CD4-positive, alpha-beta T cell (primary cell): ENCODE measurements at regions not wholly inside any gene's neighbourhood (a gene's known extent, or its start where the extent isn't known, plus 50 kb on each side); places are given as distances from the start of the nearest gene placed in this dataset.

Experiments used
- ATAC-seq: fragments of 200-7000 bp; cut with Tn5 transposase; one replicate; pipeline ENCODE4 v1.10.0; 2022; ENCODE audit warnings: mild to moderate bottlenecking; ENCODE audit not compliant: poor library complexity
- CTCF ChIA-PET: fragments of 350-600 bp; sonication (Branson Sonifier 250); formaldehyde crosslinking; loops from one replicate; lab custom pipeline; 2021; ENCODE audit warnings: antibody characterized with exemption, inconsistent platforms; lab: Charles Lee
- POLR2A ChIA-PET: fragments of 350-600 bp; sonication (Branson Sonifier 250); formaldehyde crosslinking; loops from one replicate; lab custom pipeline; 2021; ENCODE audit warnings: antibody characterized with exemption, inconsistent platforms; lab: Charles Lee
- DNase-seq, 14 experiments: peaks; one replicate each; pipeline ENCODE4 v3.0.0-alpha.2; 2013 to 2020; ENCODE audit warnings: mixed read lengths in 2 of 14
- H3K27ac ChIP-seq, 2 donors: one replicate each; pipeline versions ENCODE4 v1.5.1 to v1.7.0; 2013; ENCODE audit warnings: low read length in 2 of 2, low read depth in 1 of 2, mild to moderate bottlenecking in 1 of 2
- H3K27me3 ChIP-seq, 2 experiments: 1 replicate in 1 of 2; 2 replicates in 1 of 2; pipeline versions ENCODE4 v1.6.1 to v1.7.0; 2013; ENCODE audit warnings: low read length in 2 of 2, control low read depth in 1 of 2, mild to moderate bottlenecking in 1 of 2, moderate library complexity in 1 of 2; ENCODE audit not compliant: insufficient read depth in 2 of 2, control insufficient read depth in 1 of 2
- H3K36me3 ChIP-seq: one replicate; pipeline ENCODE4 v1.6.1; 2013; ENCODE audit warnings: low read length, control low read depth; ENCODE audit not compliant: insufficient read depth
- H3K4me1 ChIP-seq: one replicate; pipeline ENCODE4 v1.6.1; 2013; ENCODE audit warnings: low read length, control low read depth; ENCODE audit not compliant: insufficient read depth
- H3K4me3 ChIP-seq: one replicate; pipeline ENCODE4 v1.5.1; 2013; ENCODE audit warnings: mild to moderate bottlenecking, low read length, moderate library complexity
- H3K9me3 ChIP-seq, 2 experiments: 1 replicate in 1 of 2; 2 replicates in 1 of 2; pipeline versions ENCODE4 v1.6.1 to v1.7.0; 2013; ENCODE audit warnings: low read length in 2 of 2, mild to moderate bottlenecking in 2 of 2, control low read depth in 1 of 2, moderate library complexity in 1 of 2; ENCODE audit not compliant: control insufficient read depth in 1 of 2, insufficient read depth in 1 of 2
- H3K27ac Mint-ChIP-seq: one replicate; pipeline ENCODE4 v1.8.0; 2020; ENCODE audit warnings: mixed read lengths
- H3K27me3 Mint-ChIP-seq: one replicate; pipeline ENCODE4 v1.8.0; 2021; ENCODE audit warnings: mixed read lengths
- H3K36me3 Mint-ChIP-seq: one replicate; pipeline ENCODE4 v1.8.0; 2021; ENCODE audit warnings: low read depth, mixed read lengths
- H3K4me1 Mint-ChIP-seq: one replicate; pipeline ENCODE4 v1.8.0; 2021; ENCODE audit warnings: low read depth, mixed read lengths
- H3K4me3 Mint-ChIP-seq: one replicate; pipeline ENCODE4 v1.8.0; 2020; ENCODE audit warnings: mild to moderate bottlenecking, mixed read lengths
- H3K9me3 Mint-ChIP-seq: one replicate; pipeline ENCODE4 v1.8.0; 2020; ENCODE audit warnings: mixed read lengths
- intact Hi-C, 2 experiments: fragments of 100-400 bp; cut with DNase I in 1 of 2; cut with micrococcal nuclease in 1 of 2; formaldehyde crosslinking; loops; one replicate each; pipeline versions ENCODE4 v1.15.1 to v1.9.0; 2023 to 2025; cut with DNase I, micrococcal nuclease
- TF ChIP-seq, protein P1 (sequence below): fragments of 200-600 bp; IDR thresholded peaks from one replicate; pipeline ENCODE4 v1.8.0; 2022; ENCODE audit warnings: antibody characterized with exemption, mild to moderate bottlenecking

DNA sequence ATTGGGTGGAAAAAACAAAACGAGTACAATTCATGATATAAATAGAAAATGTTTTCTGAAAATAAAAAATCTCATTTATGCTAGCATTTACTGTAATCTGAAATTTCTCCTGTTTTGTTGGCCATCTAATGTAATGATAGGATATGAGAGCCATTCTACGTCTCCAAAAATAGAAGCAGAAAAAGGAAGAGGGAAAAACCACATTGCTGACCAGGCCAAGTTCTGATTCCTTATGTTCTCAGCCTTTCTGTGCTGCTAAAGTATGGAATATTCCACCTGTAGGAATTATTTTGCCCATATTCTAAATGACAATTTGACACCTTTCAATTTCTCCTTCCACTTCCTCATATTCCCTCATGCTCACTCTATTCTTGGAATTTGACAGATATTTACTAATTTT, 110.2 kb downstream of the TBXT start:
- Histone ChIP-seq H3K4me1 (no peaks in the 10 kb centered on the region), H3K27me3 (no peaks in the 10 kb centered on the region), H3K4me3 (no peak overlapping the region), H3K36me3 (no peaks in the 10 kb centered on the region), H3K27ac (no peak overlapping the region), H3K9me3 (peaks cover 6 to 10% of the 10 kb centered on the region in 2 experiments)
- Mint-ChIP-seq H3K27ac (no peak overlapping the region), H3K4me1 (no peaks in the 10 kb centered on the region), H3K27me3 (peaks cover 17% of the 10 kb centered on the region), H3K36me3 (no peaks in the 10 kb centered on the region), H3K9me3 (peaks cover 24% of the 10 kb centered on the region), H3K4me3 (no peak overlapping the region)
- POLR2A ChIA-PET = no interaction called here
- no peak for ATAC-seq
- CTCF ChIA-PET = no interaction called here
- no peak for DNase-seq
- TF ChIP-seq, protein P1, sequence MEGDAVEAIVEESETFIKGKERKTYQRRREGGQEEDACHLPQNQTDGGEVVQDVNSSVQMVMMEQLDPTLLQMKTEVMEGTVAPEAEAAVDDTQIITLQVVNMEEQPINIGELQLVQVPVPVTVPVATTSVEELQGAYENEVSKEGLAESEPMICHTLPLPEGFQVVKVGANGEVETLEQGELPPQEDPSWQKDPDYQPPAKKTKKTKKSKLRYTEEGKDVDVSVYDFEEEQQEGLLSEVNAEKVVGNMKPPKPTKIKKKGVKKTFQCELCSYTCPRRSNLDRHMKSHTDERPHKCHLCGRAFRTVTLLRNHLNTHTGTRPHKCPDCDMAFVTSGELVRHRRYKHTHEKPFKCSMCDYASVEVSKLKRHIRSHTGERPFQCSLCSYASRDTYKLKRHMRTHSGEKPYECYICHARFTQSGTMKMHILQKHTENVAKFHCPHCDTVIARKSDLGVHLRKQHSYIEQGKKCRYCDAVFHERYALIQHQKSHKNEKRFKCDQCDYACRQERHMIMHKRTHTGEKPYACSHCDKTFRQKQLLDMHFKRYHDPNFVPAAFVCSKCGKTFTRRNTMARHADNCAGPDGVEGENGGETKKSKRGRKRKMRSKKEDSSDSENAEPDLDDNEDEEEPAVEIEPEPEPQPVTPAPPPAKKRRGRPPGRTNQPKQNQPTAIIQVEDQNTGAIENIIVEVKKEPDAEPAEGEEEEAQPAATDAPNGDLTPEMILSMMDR = no peak
- intact Hi-C loops = no loop called here

DNA sequence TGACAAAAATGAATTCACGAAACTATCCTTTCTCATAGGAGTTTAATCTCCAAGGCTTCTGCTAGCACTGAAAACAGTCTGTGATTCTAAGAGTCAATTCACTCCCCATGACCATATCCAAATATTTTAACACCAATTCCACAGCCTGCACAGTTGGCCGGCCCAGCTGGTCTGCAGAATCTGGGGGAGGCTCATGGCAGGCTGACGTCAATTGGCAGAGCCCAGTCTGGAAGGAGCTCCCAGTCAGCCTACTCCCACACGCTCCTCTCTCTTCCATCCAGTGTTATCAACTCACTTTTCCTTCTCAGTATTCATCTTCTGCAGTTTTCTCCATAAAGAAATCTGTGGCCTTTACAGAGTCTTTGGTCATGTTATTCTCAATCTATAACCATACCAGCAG, 111.0 kb downstream of the TBXT start:
- Histone ChIP-seq H3K27ac (no peak overlapping the region), H3K27me3 (no peaks in the 10 kb centered on the region), H3K4me1 (no peaks in the 10 kb centered on the region), H3K9me3 (peaks cover 6 to 14% of the 10 kb centered on the region in 2 experiments), H3K36me3 (no peaks in the 10 kb centered on the region), H3K4me3 (no peak overlapping the region)
- no peaks in the 10 kb centered on the region for H3K36me3 Mint-ChIP-seq
- ATAC-seq = no peak
- H3K4me3 Mint-ChIP-seq = no peak overlapping the region
- TF ChIP-seq, protein P1 = no peak
- DNase-seq = no peak
- peaks cover 11% of the 10 kb centered on the region for H3K27me3 Mint-ChIP-seq
- peaks cover 29% of the 10 kb centered on the region for H3K9me3 Mint-ChIP-seq
- no peak overlapping the region for H3K27ac Mint-ChIP-seq
- H3K4me1 Mint-ChIP-seq = no peaks in the 10 kb centered on the region
- POLR2A ChIA-PET = no interaction called here
- intact Hi-C loops = no loop called here
- CTCF ChIA-PET = no interaction called here

DNA sequence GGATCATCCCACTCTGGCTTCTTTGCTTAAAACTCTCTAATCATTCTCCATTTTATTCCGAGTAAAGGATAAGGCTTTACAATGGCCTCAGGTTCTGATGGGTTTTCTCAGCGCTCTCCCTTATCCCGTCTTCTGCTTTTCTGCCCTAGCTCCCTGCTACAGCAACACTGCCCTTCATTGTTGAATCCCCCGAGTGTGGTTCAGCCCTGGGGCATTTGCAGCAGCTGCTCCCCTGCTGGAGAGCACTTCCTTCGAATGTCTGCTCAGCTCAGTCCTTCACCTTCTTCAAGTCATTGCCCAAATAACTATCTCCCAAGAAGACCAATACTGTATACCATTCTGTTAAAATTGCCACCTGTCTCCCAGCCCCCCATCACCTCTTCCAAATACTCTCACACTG, 111.8 kb downstream of the TBXT start:
- H3K36me3 Mint-ChIP-seq = no peaks in the 10 kb centered on the region
- Histone ChIP-seq H3K9me3 (peaks cover 6 to 14% of the 10 kb centered on the region in 2 experiments), H3K27me3 (no peaks in the 10 kb centered on the region), H3K27ac (no peak overlapping the region), H3K4me3 (no peak overlapping the region), H3K4me1 (no peaks in the 10 kb centered on the region), H3K36me3 (no peaks in the 10 kb centered on the region)
- H3K4me1 Mint-ChIP-seq = no peaks in the 10 kb centered on the region
- ATAC-seq = no peak
- no peak overlapping the region for H3K4me3 Mint-ChIP-seq
- peaks cover 29% of the 10 kb centered on the region for H3K9me3 Mint-ChIP-seq
- no peak overlapping the region for H3K27ac Mint-ChIP-seq
- H3K27me3 Mint-ChIP-seq = peaks cover 7% of the 10 kb centered on the region
- intact Hi-C loops = no loop called here
- no peak for DNase-seq
- TF ChIP-seq, protein P1 = no peak
- ChIA-PET POLR2A (no interaction called here), CTCF (no interaction called here)
